ENCODE measurements at regions not wholly inside any gene's neighbourhood (a gene's known extent, or its start where the extent isn't known, plus 50 kb on each side); places are given as distances from the start of the nearest gene placed in this dataset.

DNA sequence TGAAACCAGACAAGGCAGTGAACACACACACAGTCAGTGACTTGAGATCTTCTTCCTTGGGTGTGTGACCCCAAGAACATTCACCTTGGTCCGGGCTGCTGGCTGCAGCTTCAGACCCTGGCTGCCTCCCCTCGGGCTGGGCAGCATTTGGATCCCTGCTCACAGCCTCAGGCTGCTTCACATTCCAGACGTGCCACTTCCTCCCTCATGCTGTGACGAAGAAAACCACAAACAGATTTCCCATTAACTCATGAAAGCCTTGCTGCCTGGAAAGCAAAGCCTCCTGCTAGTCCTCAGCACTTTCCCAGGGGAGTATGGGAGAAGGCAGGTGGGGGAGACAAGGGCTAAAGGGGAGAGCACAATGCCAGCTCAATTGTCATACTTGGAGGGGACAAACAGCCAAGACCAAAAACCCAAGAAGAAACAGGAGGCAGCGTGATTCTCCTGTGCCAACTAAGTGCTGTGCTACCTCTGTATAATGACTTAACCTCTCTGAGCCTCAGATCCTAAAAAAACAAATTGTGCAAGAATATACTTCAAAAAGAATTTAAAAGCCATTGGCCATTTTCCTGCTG, 594.6 kb upstream of the BRINP1 start:
- Histone ChIP-seq H3K27me3 (ENCODE audit: control insufficient read depth, insufficient read depth, low read length) (peaks cover 4% of the 10 kb centered on the region), H3K36me3 (ENCODE audit: control insufficient read depth, insufficient read depth, low read length) (no peaks in the 10 kb centered on the region), H3K4me1 (ENCODE audit: control insufficient read depth, insufficient read depth, low read length) (no peaks in the 10 kb centered on the region), H3K4me3 (ENCODE audit: low read length) (no peak overlapping the region), H3K27ac (ENCODE audit: low read depth, low read length) (no peak overlapping the region), H3K9ac (ENCODE audit: low read length) (no peak overlapping the region)

DNA sequence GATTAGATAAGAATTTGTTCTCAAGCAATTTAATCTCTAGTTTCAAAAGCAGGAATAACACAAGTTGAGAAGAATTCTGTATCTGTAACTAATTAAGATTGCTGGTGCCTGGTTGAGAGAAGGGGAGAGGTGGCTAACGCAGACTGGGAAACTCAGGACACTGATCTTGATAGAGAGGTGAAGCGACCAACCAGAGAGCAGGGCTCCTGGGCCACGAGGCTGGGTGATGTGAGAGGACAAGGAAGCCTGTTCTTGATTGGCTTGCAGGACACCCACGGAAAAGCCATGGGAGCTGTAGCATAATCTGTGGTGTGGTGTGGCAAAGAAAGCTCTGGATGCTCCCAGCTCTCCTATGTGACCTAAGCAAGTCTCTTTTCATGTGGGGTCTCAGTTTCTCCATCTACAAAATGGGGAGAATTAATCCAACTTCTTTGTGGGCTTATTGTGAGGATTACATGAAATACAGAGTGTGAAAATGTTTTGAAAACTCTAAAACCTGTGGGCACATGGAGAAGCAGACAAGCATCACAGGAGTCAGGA, 594.1 kb upstream of the BRINP1 start:
- Histone ChIP-seq H3K4me1 (ENCODE audit: control insufficient read depth, insufficient read depth, low read length) (no peaks in the 10 kb centered on the region), H3K27ac (ENCODE audit: low read depth, low read length) (no peak overlapping the region), H3K4me3 (ENCODE audit: low read length) (no peak overlapping the region), H3K36me3 (ENCODE audit: control insufficient read depth, insufficient read depth, low read length) (no peaks in the 10 kb centered on the region), H3K9ac (ENCODE audit: low read length) (no peak overlapping the region), H3K27me3 (ENCODE audit: control insufficient read depth, insufficient read depth, low read length) (no peaks in the 10 kb centered on the region)

GRCh38 chr9:119961774-119962424, 592.7 kb upstream of the BRINP1 start:
- no peaks in the 10 kb centered on the region for H3K4me1 ChIP-seq (ENCODE audit: control insufficient read depth, insufficient read depth, low read length)
- H3K36me3 ChIP-seq (ENCODE audit: control insufficient read depth, insufficient read depth, low read length), result no peaks in the 10 kb centered on the region
- no peak overlapping the region for H3K9ac ChIP-seq (ENCODE audit: low read length)
- no peak overlapping the region for H3K27ac ChIP-seq (ENCODE audit: low read depth, low read length)
- H3K27me3 ChIP-seq (ENCODE audit: control insufficient read depth, insufficient read depth, low read length), result no peaks in the 10 kb centered on the region
- H3K4me3 ChIP-seq (ENCODE audit: low read length), result no peak overlapping the region

DNA sequence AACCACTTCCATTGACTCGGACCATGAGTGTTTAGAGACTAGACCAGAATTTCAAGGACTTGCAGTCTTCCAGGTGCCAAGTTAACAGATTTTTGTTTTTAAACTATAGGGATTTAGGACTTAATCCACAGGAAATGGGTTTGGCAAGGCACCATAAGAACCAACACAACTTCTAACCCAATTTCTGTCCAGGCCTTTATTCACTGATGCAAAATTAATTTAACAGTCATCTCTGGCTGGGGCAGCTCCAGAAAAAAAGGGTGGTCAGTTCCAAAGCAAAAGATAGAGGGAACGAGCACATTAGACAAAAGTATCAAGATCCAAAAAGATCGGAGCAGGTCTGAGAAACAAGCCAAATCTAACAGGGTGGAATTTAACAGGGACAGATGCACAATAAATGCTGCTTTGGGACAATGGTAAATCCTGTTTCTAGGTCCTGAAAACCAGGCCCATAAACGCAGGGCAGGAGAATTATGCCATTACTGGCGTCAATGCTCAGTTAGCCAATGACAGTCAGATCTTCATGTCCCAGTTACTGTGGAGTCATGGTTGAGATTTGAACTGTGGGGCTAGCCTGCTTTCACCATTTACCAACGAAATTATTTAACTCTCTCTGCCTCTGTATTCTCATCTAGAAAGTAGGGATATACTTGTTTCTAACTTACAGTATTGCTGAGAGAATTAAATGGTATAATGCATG, 590.8 kb upstream of the BRINP1 start:
- Histone ChIP-seq H3K4me3 (ENCODE audit: low read length) (no peak overlapping the region), H3K27me3 (ENCODE audit: control insufficient read depth, insufficient read depth, low read length) (no peaks in the 10 kb centered on the region), H3K27ac (ENCODE audit: low read depth, low read length) (no peak overlapping the region)

GRCh38 chr9:119956111-119956510, 586.9 kb upstream of the BRINP1 start:
- no peak overlapping the region for H3K4me3 ChIP-seq (ENCODE audit: low read length)
- no peaks in the 10 kb centered on the region for H3K27me3 ChIP-seq (ENCODE audit: control insufficient read depth, insufficient read depth, low read length)
- no peaks in the 10 kb centered on the region for H3K4me1 ChIP-seq (ENCODE audit: control insufficient read depth, insufficient read depth, low read length)
- no peaks in the 10 kb centered on the region for H3K36me3 ChIP-seq (ENCODE audit: control insufficient read depth, insufficient read depth, low read length)
- no peak overlapping the region for H3K9ac ChIP-seq (ENCODE audit: low read length)
- H3K27ac ChIP-seq (ENCODE audit: low read depth, low read length), result no peak overlapping the region

More for the DNA sequence above, 590.8 kb upstream of the BRINP1 start:
- Histone ChIP-seq H3K4me1 (ENCODE audit: control insufficient read depth, insufficient read depth, low read length) (no peaks in the 10 kb centered on the region), H3K9ac (ENCODE audit: low read length) (no peak overlapping the region), H3K36me3 (ENCODE audit: control insufficient read depth, insufficient read depth, low read length) (no peaks in the 10 kb centered on the region)

- Histone ChIP-seq H3K27ac (ENCODE audit: low read depth, low read length) (no peak overlapping the region), H3K4me1 (ENCODE audit: control insufficient read depth, insufficient read depth, low read length) (no peaks in the 10 kb centered on the region), H3K27me3 (ENCODE audit: control insufficient read depth, insufficient read depth, low read length) (no peaks in the 10 kb centered on the region), H3K9ac (ENCODE audit: low read length) (no peak overlapping the region), H3K36me3 (ENCODE audit: control insufficient read depth, insufficient read depth, low read length) (no peaks in the 10 kb centered on the region), H3K4me3 (ENCODE audit: low read length) (no peak overlapping the region)
Observed at GRCh38 chr9:119955276-119955675, 586.0 kb upstream of the BRINP1 start.

DNA sequence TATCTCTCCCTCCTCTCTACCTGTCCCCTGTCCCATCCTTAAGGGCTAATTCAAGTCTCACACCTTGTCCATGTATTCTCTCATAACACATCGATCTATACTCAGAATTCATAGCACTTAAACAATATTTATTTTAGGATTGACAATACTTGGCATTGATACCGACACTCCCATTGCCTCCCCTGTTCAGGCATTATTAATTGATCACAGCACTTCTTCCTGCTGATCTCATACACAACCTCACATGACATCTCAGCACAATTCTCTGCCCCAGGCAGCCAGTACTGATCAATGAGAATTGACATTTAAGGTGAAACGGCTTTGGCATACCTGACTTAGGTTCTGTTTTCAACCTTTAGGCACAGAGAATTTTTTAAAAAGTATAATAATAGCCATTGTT, 582.4 kb upstream of the BRINP1 start:
- Histone ChIP-seq H3K27ac (ENCODE audit: low read depth, low read length) (no peak overlapping the region), H3K4me1 (ENCODE audit: control insufficient read depth, insufficient read depth, low read length) (no peaks in the 10 kb centered on the region), H3K4me3 (ENCODE audit: low read length) (no peak overlapping the region), H3K27me3 (ENCODE audit: control insufficient read depth, insufficient read depth, low read length) (no peaks in the 10 kb centered on the region), H3K36me3 (ENCODE audit: control insufficient read depth, insufficient read depth, low read length) (no peaks in the 10 kb centered on the region), H3K9ac (ENCODE audit: low read length) (no peak overlapping the region)

GRCh38 chr9:119951090-119951489, 581.9 kb upstream of the BRINP1 start:
- Histone ChIP-seq H3K9ac (ENCODE audit: low read length) (no peak overlapping the region), H3K27ac (ENCODE audit: low read depth, low read length) (no peak overlapping the region), H3K27me3 (ENCODE audit: control insufficient read depth, insufficient read depth, low read length) (no peaks in the 10 kb centered on the region), H3K4me1 (ENCODE audit: control insufficient read depth, insufficient read depth, low read length) (no peaks in the 10 kb centered on the region), H3K36me3 (ENCODE audit: control insufficient read depth, insufficient read depth, low read length) (no peaks in the 10 kb centered on the region), H3K4me3 (ENCODE audit: low read length) (no peak overlapping the region)

DNA sequence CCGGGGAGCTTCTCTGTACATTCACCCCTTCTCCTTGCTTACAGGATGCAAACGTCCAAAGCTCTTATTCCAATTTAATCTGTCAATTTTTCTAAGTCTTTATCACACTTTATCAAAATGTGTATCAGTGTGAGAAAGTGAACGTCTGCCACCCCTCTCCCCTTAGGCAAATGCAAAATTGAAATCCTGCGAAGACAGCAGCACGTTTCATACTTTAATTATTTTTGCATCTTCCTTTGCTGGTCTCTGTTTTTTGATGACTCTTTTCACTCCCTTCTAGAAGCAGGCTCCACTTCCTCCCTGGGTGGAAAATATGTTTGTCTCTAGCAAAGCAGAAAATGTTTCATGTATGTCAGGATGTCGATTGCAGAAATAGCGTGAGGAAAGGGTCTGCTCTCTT, 576.5 kb upstream of the BRINP1 start:
- H3K36me3 ChIP-seq (ENCODE audit: control insufficient read depth, insufficient read depth, low read length), result no peaks in the 10 kb centered on the region
- H3K4me1 ChIP-seq (ENCODE audit: control insufficient read depth, insufficient read depth, low read length), result no peaks in the 10 kb centered on the region
- H3K9ac ChIP-seq (ENCODE audit: low read length), result no peak overlapping the region
- H3K27ac ChIP-seq (ENCODE audit: low read depth, low read length), result no peak overlapping the region
- H3K27me3 ChIP-seq (ENCODE audit: control insufficient read depth, insufficient read depth, low read length), result no peaks in the 10 kb centered on the region
- H3K4me3 ChIP-seq (ENCODE audit: low read length), result no peak overlapping the region

DNA sequence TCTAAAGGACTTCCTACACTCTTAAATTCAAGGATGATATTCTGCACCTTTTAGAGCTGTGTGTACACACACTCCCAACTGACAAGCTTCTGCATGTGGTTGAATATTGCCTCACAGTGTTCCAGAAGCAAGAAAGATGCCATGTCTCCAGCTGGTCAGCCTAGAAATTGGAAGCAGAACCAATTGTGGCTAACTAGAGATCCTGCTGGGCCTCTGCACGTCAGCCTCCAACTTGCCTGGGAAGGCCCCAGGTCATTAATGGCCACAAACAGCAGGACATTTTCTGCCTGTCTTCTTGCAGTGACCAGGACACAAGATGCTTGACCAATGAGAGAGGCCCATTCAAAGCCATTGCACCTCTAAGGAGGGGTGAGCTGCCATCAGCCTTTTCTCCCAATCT, 571.9 kb upstream of the BRINP1 start:
- H3K27me3 ChIP-seq (ENCODE audit: control insufficient read depth, insufficient read depth, low read length), result no peaks in the 10 kb centered on the region
- no peak overlapping the region for H3K4me3 ChIP-seq (ENCODE audit: low read length)
- H3K9ac ChIP-seq (ENCODE audit: low read length), result no peak overlapping the region
- no peaks in the 10 kb centered on the region for H3K36me3 ChIP-seq (ENCODE audit: control insufficient read depth, insufficient read depth, low read length)
- no peak overlapping the region for H3K27ac ChIP-seq (ENCODE audit: low read depth, low read length)
- no peaks in the 10 kb centered on the region for H3K4me1 ChIP-seq (ENCODE audit: control insufficient read depth, insufficient read depth, low read length)

- H3K27me3 ChIP-seq (ENCODE audit: control insufficient read depth, insufficient read depth, low read length), result no peaks in the 10 kb centered on the region
- H3K36me3 ChIP-seq (ENCODE audit: control insufficient read depth, insufficient read depth, low read length), result no peaks in the 10 kb centered on the region
- no peak overlapping the region for H3K9ac ChIP-seq (ENCODE audit: low read length)
- no peaks in the 10 kb centered on the region for H3K4me1 ChIP-seq (ENCODE audit: control insufficient read depth, insufficient read depth, low read length)
- no peak overlapping the region for H3K27ac ChIP-seq (ENCODE audit: low read depth, low read length)
- no peak overlapping the region for H3K4me3 ChIP-seq (ENCODE audit: low read length)
Observed at GRCh38 chr9:119938871-119939270, 569.6 kb upstream of the BRINP1 start.

DNA sequence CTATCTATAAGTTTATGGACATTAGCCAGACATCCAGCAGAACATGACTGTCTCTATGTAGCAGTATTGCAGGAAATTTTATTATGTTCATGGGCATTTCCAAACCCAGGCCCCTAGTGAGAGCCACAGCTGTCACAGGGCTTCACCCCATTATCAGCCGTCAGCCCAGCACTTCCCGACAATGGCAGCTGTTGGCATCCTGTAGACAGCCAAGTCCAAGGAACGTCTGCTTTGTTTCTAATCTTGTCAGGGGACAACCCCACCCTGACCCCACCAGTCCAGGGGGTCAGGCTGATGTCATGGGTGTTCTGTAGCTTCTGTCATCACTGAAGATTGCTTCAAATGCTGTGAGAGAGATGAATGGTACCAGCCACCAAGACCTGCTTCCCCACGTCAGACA, 565.3 kb upstream of the BRINP1 start:
- no peak overlapping the region for H3K27ac ChIP-seq (ENCODE audit: low read depth, low read length)

More for the DNA sequence above, 565.3 kb upstream of the BRINP1 start:
- Histone ChIP-seq H3K27me3 (ENCODE audit: control insufficient read depth, insufficient read depth, low read length) (no peaks in the 10 kb centered on the region), H3K9ac (ENCODE audit: low read length) (no peak overlapping the region), H3K4me1 (ENCODE audit: control insufficient read depth, insufficient read depth, low read length) (no peaks in the 10 kb centered on the region), H3K4me3 (ENCODE audit: low read length) (no peak overlapping the region), H3K36me3 (ENCODE audit: control insufficient read depth, insufficient read depth, low read length) (no peaks in the 10 kb centered on the region)
